Cardiac muscle cell (in vitro differentiated cells and primary cell): ENCODE measurements at regions not wholly inside any gene's neighbourhood (a gene's known extent, or its start where the extent isn't known, plus 50 kb on each side); places are given as distances from the start of the nearest gene placed in this dataset.

Source experiments
- DNase-seq, 2 donors: peaks; one replicate each; pipeline versions ENCODE4 v3.0.0 to v3.0.0-alpha.2; 2010 to 2017; ENCODE audit warnings: low read depth in 1 of 2, low spot score in 1 of 2
- H3K27ac ChIP-seq: fragments of 200-600 bp; sonication (generic); 2 replicates; pipeline ENCODE4 v1.5.1; 2016
- H3K27me3 ChIP-seq: fragments of 200-600 bp; sonication (generic); 2 replicates; pipeline ENCODE4 v1.6.0; 2016; ENCODE audit warnings: control low read depth
- H3K36me3 ChIP-seq: fragments of 200-600 bp; sonication (generic); 2 replicates; pipeline ENCODE4 v1.5.1; 2016; ENCODE audit warnings: control low read depth
- H3K4me1 ChIP-seq: fragments of 200-600 bp; sonication (generic); 2 replicates; pipeline ENCODE4 v1.8.1; 2017; ENCODE audit warnings: low read depth, mild to moderate bottlenecking, mixed run types
- H3K4me3 ChIP-seq: fragments of 200-600 bp; sonication (generic); 2 replicates; pipeline ENCODE4 v1.5.1; 2016; ENCODE audit warnings: mild to moderate bottlenecking
- H3K9me3 ChIP-seq: fragments of 200-600 bp; sonication (generic); 2 replicates; pipeline ENCODE4 v1.5.1; 2017; ENCODE audit warnings: low read depth, mild to moderate bottlenecking, control low read depth
- CTCF ChIP-seq: IDR thresholded peaks from 2 replicates; pipeline ENCODE4 v1.5.1; 2012; ENCODE audit warnings: low read depth, mild to moderate bottlenecking, low read length

DNA sequence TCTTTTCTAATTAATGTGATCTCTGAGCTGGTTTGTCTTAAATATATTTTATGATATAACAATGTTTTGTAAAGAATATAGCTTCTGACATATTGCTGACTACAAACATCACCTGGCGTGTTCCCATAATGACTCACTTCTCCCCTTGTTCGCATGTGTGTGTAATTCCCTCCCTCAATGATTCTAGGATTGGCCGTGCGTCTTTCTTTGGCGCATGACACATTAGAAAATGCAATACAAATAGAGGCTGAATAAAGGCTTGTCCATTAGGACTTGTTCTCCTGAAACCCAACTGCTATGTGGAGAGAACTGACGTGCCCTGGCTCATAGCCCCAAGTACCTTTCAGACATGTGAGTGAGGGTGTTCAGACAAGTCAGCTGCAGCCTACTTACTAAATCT, 159.7 kb upstream of the CDH20 start:
- H3K27me3 ChIP-seq, result no peaks in the 10 kb centered on the region
- no peak overlapping the region for H3K4me3 ChIP-seq
- no peaks in the 10 kb centered on the region for H3K9me3 ChIP-seq
- TF ChIP-seq CTCF, result no peak
- no peaks in the 10 kb centered on the region for H3K36me3 ChIP-seq
- H3K27ac ChIP-seq, result no peak overlapping the region
- no peak for DNase-seq
- no peaks in the 10 kb centered on the region for H3K4me1 ChIP-seq

- no peaks in the 10 kb centered on the region for H3K27me3 ChIP-seq
- no peaks in the 10 kb centered on the region for H3K4me1 ChIP-seq
- no peak for TF ChIP-seq CTCF
- no peak overlapping the region for H3K27ac ChIP-seq
- no peaks in the 10 kb centered on the region for H3K36me3 ChIP-seq
- no peaks in the 10 kb centered on the region for H3K9me3 ChIP-seq
- H3K4me3 ChIP-seq, result no peak overlapping the region
- DNase-seq, result no peak
Measured at GRCh38 chr18:61183798-61184197, 149.4 kb upstream of the CDH20 start.

DNA sequence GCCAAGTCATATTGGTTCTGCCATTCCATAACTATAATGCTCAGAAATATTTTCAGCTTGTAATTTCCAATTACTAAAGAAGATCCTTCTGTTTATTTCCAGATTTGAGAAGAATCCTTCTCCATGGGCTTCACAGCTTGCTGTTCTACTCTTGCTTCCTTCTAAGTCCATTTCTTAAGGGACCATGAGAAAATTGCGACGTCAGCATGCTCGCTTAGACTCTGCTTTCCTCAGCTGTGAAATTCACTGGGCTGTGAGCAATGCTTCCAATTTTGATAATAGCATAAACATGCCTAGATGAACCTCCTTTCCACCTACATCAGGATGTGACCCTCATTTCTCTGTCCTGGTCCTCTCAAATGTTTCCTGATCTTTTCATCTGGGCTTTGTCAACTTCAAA, 145.3 kb upstream of the CDH20 start:
- Histone ChIP-seq H3K27me3 (no peaks in the 10 kb centered on the region), H3K27ac (no peak overlapping the region), H3K36me3 (no peaks in the 10 kb centered on the region), H3K4me1 (no peaks in the 10 kb centered on the region), H3K9me3 (no peaks in the 10 kb centered on the region), H3K4me3 (no peak overlapping the region)
- DNase-seq, result no peak
- no peak for TF ChIP-seq CTCF

DNA sequence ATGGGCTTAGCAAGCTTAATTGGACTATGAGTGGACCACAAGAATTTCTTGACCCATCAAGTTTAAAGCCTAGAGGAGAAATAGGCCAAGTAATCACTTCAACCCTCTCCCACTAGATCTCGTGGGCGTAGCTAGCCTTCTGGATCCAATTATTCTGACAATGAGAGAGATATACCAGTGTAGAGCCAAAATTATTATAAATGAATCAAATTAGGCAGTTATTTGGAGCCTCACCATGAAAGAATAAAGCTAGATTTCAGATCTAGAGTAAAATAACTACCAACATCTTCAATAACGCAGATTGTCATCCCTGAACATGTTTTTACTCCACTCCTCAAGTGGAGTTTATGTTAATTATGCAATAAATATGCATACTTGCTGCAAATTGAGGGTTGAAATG, 143.9 kb upstream of the CDH20 start:
- H3K36me3 ChIP-seq, result no peaks in the 10 kb centered on the region
- no peak overlapping the region for H3K4me3 ChIP-seq
- no peak for TF ChIP-seq CTCF
- no peaks in the 10 kb centered on the region for H3K27me3 ChIP-seq
- no peak for DNase-seq
- no peak overlapping the region for H3K27ac ChIP-seq
- H3K4me1 ChIP-seq, result no peaks in the 10 kb centered on the region
- no peaks in the 10 kb centered on the region for H3K9me3 ChIP-seq

DNA sequence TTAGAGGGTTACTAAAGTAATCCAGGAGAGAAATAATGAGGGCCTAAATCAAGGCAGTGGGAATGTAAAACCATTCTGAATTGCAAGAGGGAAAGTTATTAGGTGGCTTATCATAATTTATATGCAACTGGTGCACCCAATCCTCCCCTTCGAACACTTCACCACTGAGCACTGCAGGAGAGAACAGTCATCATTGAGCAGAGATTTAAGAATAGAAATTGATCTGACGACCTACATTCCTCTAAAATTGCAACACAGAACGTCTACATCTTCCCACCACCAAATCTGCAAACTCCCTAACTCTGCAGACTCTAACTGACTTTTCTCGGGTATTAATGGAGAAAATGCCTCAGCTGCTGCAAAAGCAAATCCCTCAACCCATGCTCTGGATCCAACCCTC, 138.5 kb upstream of the CDH20 start:
- Histone ChIP-seq H3K36me3 (no peaks in the 10 kb centered on the region), H3K27ac (no peak overlapping the region), H3K4me3 (no peak overlapping the region), H3K4me1 (no peaks in the 10 kb centered on the region), H3K9me3 (no peaks in the 10 kb centered on the region), H3K27me3 (no peaks in the 10 kb centered on the region)
- no peak for TF ChIP-seq CTCF
- DNase-seq, result no peak

GRCh38 chr18:61196750-61197149, 136.5 kb upstream of the CDH20 start:
- H3K9me3 ChIP-seq, result no peaks in the 10 kb centered on the region
- TF ChIP-seq CTCF, result no peak
- H3K27me3 ChIP-seq, result no peaks in the 10 kb centered on the region
- no peak for DNase-seq
- no peaks in the 10 kb centered on the region for H3K36me3 ChIP-seq
- H3K4me1 ChIP-seq, result no peaks in the 10 kb centered on the region
- H3K27ac ChIP-seq, result no peak overlapping the region
- no peak overlapping the region for H3K4me3 ChIP-seq
